OCI-LY1 (cell line): ENCODE measurements at regions not wholly inside any gene's neighbourhood (a gene's known extent, or its start where the extent isn't known, plus 50 kb on each side); places are given as distances from the start of the nearest gene placed in this dataset.
"Not testable (repeated sequence)": the region's sequence is repeated elsewhere in the genome, so short reads cannot be mapped to it uniquely, and the experiment has no call there.

Source experiments
- EZH2 ChIP-seq: fragments of 200-600 bp; sonication (generic), shearing (Covaris generic); IDR thresholded peaks from 2 replicates; pipeline ENCODE4 v1.8.0; 2017; ENCODE audit warnings: borderline replicate concordance, mixed run types, mild to moderate bottlenecking, antibody characterized with exemption, low read length, moderate library complexity, mixed read lengths
- TF ChIP-seq, protein P1 (sequence below): fragments of 200-600 bp; sonication (generic), shearing (Covaris generic); IDR thresholded peaks from 2 replicates; pipeline ENCODE4 v1.5.1; 2017; ENCODE audit warnings: mild to moderate bottlenecking, antibody characterized with exemption, low read length, moderate library complexity, mixed read lengths

GRCh38 chr2:91623739-91624138, 2932.3 kb downstream of the RPIA start:
- TF ChIP-seq, protein P1, sequence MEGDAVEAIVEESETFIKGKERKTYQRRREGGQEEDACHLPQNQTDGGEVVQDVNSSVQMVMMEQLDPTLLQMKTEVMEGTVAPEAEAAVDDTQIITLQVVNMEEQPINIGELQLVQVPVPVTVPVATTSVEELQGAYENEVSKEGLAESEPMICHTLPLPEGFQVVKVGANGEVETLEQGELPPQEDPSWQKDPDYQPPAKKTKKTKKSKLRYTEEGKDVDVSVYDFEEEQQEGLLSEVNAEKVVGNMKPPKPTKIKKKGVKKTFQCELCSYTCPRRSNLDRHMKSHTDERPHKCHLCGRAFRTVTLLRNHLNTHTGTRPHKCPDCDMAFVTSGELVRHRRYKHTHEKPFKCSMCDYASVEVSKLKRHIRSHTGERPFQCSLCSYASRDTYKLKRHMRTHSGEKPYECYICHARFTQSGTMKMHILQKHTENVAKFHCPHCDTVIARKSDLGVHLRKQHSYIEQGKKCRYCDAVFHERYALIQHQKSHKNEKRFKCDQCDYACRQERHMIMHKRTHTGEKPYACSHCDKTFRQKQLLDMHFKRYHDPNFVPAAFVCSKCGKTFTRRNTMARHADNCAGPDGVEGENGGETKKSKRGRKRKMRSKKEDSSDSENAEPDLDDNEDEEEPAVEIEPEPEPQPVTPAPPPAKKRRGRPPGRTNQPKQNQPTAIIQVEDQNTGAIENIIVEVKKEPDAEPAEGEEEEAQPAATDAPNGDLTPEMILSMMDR, result not testable (repeated sequence)
- not testable (repeated sequence) for TF ChIP-seq EZH2
